Epithelial cell of prostate (primary cell): ENCODE measurements at regions not wholly inside any gene's neighbourhood (a gene's known extent, or its start where the extent isn't known, plus 50 kb on each side); places are given as distances from the start of the nearest gene placed in this dataset.

Source experiments
- DNase-seq: peaks from one replicate; pipeline ENCODE4 v3.0.0-alpha.2; 2011; ENCODE audit warnings: low read depth, low spot score
- H3K27ac ChIP-seq: fragments of 450-650 bp; 2 replicates; pipeline ENCODE4 v1.5.1; 2017; ENCODE audit warnings: mild to moderate bottlenecking

- no peak for DNase-seq
- H3K27ac ChIP-seq, result no peak overlapping the region
Observed at GRCh38 chr4:27176881-27177280, 316.2 kb downstream of the STIM2 start.

DNA sequence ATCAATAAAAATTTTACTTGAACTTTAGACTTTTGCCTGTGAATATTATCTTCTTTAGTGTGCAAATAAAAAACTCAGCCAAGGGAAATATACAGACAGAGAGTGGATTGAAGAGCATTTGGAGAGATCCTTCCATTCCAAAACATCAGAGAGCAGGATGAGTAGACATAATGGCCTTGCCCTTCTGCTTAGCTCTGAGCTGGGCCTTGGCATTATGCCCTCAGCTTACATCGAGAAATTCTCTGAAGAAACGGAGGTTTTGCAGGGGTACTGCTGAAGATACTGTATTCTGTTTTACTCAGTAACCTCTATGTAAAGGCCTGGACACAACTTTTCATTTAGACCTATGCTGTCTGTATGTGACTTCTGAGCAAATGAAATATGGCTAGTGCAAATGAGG is 317.4 kb downstream of the STIM2 start:
- no peak for DNase-seq
- no peak overlapping the region for H3K27ac ChIP-seq

GRCh38 chr4:27181693-27182092 is 321.1 kb downstream of the STIM2 start:
- no peak overlapping the region for H3K27ac ChIP-seq
- no peak for DNase-seq

DNA sequence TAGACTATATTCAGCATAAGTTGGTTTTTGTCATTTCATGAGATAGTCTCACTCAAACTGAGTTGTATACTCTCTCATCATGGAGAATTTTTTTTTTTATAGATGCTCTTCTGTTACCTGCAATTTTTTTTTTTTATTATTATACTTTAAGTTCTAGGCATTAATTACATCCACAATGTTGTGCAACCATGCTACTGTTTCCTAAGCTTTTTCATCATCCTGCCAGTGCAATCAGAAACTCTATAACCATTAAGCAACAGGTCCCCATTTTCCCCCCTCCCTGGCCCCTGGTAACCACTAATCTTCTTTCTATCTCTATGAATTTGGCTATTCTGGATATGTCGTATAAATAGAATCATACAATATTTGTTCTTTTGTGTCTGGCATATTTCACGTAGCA is 321.6 kb downstream of the STIM2 start:
- DNase-seq, result no peak

GRCh38 chr4:27184508-27185155 is 324.0 kb downstream of the STIM2 start:
- no peak for DNase-seq
- H3K27ac ChIP-seq, result no peak overlapping the region

More for the DNA sequence above, 321.6 kb downstream of the STIM2 start:
- no peak overlapping the region for H3K27ac ChIP-seq

DNA sequence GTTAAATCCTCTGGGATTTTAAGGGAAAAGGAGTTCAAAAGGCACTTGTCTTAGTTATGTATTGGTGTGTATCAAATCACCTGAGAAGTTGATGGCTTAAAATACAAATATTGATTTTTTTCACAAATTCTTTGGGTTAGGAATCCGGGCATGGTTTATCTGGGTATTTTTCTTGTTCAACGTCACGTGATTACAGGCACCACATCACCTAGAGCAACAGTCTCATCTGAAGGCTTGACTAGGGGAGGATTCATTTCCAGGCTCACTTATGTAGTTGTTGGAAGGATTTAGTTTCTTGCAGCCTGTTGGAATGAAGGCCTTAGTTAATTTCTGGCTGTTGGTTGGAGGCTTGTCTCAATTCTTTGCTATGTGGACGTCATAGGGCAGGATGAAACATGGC is 326.1 kb downstream of the STIM2 start:
- no peak overlapping the region for H3K27ac ChIP-seq
- no peak for DNase-seq

DNA sequence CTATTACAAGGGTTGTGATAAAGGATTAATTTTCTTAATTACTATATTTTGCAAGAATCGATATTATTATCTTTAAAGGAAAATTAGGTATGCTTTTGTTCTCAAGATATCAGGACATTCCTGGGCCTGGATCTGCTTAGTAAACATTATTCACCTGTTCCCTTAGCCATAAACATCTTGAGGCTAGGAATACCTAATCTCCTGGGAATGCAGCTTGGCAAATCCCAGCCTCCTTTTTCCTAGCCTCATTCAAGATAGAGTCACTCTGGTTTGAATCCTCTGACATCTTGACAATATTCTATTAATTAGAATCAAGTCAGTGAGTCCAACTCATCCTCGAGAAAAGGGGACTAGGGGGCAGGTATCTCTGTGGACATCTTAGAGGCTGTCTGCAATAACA is 327.1 kb downstream of the STIM2 start:
- H3K27ac ChIP-seq, result no peak overlapping the region
- no peak for DNase-seq

- H3K27ac ChIP-seq, result no peak overlapping the region
- DNase-seq, result no peak
Observed at GRCh38 chr4:27189683-27190082, 329.0 kb downstream of the STIM2 start.

DNA sequence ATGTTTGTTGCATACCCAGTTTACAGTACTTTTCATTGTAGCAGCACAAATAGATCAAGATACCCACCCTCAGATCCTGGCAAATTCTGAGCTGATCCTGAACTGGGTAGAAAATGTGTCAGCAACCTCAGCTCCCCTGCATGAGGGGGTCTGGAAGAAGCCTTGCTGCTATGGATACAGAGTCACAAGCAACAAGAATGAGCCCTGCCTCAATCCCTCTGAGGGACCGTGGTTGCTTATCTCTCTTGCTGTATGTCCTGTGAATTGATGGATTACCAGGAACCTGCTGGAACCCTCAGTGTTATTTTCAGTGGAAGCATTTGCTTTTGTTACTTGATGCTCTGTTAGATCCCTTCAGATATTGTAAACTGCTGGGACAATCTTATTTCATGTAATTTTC is 331.0 kb downstream of the STIM2 start:
- DNase-seq, result no peak
- no peak overlapping the region for H3K27ac ChIP-seq

- H3K27ac ChIP-seq, result no peak overlapping the region
- no peak for DNase-seq
Observed at GRCh38 chr4:27194599-27195176, 334.0 kb downstream of the STIM2 start.

- DNase-seq, result no peak
- H3K27ac ChIP-seq, result no peak overlapping the region
Observed at GRCh38 chr4:27198246-27198645, 337.6 kb downstream of the STIM2 start.

DNA sequence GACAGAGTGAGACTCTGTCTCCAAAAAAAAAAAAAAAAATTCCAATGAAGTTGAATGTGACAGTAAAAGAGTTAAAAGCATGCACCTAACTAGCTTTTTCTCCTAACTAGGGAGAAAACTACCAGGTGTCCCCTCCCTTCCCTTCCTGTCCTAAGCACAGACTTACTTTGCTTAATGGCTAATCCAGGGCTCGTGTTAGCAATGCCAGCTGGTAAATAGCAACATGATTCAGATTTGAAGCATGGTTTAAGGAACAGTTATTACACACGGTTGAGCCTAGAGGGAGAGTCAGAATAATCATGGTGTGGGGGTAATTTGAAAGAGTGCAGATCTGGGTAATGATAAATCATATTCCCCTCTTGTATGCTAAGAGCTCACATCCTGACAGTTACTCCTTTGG is 338.3 kb downstream of the STIM2 start:
- DNase-seq, result no peak
- H3K27ac ChIP-seq, result no peak overlapping the region

GRCh38 chr4:27206009-27206408 is 345.4 kb downstream of the STIM2 start:
- no peak overlapping the region for H3K27ac ChIP-seq
- DNase-seq, result no peak

GRCh38 chr4:27210956-27211355 is 350.3 kb downstream of the STIM2 start:
- H3K27ac ChIP-seq, result no peak overlapping the region
- no peak for DNase-seq

GRCh38 chr4:27214010-27214409 is 353.4 kb downstream of the STIM2 start:
- DNase-seq, result no peak
- no peak overlapping the region for H3K27ac ChIP-seq

GRCh38 chr4:27215220-27215826 is 354.7 kb downstream of the STIM2 start:
- no peak overlapping the region for H3K27ac ChIP-seq
- no peak for DNase-seq

DNA sequence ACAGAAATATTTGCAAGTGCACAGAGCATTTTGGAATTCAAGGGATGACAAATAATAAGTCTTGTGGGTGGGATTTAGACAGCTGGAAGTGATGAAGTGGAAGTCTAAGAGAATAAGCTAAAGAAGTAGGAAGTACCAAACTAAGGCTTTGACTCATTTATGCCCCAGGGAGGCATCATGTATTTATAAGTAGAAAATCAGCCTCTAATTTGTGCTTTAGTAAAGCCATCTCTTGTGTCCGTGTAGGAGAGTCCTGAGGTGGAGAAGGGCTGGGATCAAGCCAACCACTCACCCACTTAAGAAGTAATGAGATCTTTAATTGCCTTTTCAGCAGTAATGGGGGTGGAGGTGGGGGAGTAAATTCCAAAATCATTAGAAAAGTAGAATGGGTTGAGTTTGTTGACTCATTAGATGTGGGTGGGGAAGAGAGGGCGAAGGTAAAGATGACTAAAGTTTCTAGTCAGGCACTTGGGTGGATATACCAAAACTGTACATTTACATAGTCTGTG is 356.7 kb downstream of the STIM2 start:
- peak; percentile 61 for DNase-seq

GRCh38 chr4:27218013-27218412 is 357.4 kb downstream of the STIM2 start:
- DNase-seq, result peak; percentile 46
- peak overlapping the region; percentile 94 for H3K27ac ChIP-seq

More for the DNA sequence above, 356.7 kb downstream of the STIM2 start:
- H3K27ac ChIP-seq, result peak overlapping the region; percentile 94

DNA sequence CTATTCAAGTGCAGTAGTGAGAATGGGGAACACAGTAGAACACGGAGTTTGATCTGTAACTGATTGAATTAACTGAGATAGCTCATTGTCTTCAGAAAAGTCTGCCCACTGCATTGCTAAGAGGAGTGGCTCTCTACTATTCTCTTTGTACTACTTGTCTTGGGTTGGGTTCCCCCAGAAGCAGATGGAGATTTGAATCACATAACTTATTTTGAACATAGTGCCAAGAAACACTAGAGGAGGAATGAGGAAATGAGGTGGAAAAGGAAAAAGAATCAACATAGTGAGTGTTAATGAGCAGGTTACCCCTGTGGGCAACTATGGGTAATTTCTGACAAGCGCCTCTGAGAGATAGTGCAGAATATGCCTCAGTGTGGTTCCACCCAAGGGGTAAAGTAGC is 362.7 kb downstream of the STIM2 start:
- DNase-seq, result no peak

GRCh38 chr4:27233531-27233930 is 372.9 kb downstream of the STIM2 start:
- no peak overlapping the region for H3K27ac ChIP-seq
- no peak for DNase-seq

More for the DNA sequence above, 362.7 kb downstream of the STIM2 start:
- H3K27ac ChIP-seq, result no peak overlapping the region

- DNase-seq, result no peak
- no peak overlapping the region for H3K27ac ChIP-seq
Observed at GRCh38 chr4:27234306-27234899, 373.8 kb downstream of the STIM2 start.
